GM21515 (cell line): ENCODE measurements at regions not wholly inside any gene's neighbourhood (a gene's known extent, or its start where the extent isn't known, plus 50 kb on each side); places are given as distances from the start of the nearest gene placed in this dataset.
"Not testable (repeated sequence)": the region's sequence is repeated elsewhere in the genome, so short reads cannot be mapped to it uniquely, and the experiment has no call there.

Experiments
- ATAC-seq: cut with Tn5 transposase; IDR thresholded peaks from one replicate; pipeline ENCODE4 v1.9.1; 2021; ENCODE audit not compliant: unreplicated experiment

DNA sequence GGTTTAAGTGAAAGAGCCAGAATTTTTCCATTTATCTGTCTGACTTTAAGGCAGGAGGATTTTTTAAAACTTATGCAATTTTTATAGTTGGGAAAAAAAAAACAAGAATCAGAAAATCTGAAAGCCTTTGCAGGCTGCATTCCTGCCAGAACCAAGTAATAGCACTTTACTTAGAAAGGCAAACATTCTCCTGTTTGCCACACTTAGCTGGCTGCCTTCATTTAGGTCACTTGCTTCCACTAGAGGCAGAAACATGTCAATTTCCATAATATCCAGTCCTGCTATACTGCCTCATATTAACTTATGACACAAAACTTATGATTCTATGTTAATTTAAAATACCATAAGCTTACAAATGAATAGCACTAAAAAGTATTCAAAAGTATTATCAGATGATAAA is 425.8 kb downstream of the FRK start:
- no peak for ATAC-seq

GRCh38 chr6:115634131-115634530 is 426.6 kb downstream of the FRK start:
- no peak for ATAC-seq

DNA sequence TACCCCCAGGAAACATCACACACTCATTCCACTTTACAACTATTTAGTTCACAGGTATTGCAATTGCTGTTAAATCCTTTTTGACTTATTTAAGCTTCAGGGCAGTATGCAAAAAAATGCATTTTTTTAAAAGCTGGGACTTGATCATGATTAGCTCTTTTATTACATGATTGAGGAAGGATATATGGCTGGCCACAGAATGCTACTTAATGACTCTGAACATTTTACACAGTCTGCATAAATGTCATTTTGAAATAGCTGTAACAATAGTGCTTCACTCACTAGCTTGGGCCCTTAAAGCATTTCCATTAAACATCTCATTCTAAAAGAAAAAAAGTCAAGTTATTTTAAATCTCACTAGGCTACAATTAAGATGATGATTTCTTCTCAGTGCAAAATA is 429.7 kb downstream of the FRK start:
- no peak for ATAC-seq

DNA sequence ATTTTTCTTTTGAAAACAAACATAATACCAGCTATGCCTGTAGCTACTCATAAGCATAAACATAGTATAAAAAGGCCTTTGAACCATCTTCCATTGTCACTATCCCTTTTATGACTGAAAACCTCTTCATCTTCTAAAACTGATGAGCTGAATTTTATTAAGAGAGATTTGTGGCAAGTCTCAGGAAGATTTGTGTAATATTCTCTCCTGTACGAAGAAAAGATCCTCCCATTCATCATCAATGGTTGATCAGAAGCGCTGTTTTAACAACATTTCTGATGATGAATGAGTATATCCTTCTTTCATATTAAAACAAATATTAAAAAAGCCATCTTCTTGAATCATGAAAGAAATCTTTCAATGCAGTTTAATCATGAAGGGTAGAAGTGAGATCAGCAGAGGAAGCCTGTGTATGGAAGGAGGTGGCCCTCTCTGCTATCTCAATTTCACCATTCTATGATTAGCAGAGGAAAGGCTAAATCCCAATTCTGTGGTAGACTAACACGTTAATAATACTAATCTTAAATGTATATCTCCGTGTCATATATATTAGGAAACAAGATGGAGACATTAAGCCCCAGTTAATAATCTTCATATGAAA is 430.2 kb downstream of the FRK start:
- no peak for ATAC-seq

DNA sequence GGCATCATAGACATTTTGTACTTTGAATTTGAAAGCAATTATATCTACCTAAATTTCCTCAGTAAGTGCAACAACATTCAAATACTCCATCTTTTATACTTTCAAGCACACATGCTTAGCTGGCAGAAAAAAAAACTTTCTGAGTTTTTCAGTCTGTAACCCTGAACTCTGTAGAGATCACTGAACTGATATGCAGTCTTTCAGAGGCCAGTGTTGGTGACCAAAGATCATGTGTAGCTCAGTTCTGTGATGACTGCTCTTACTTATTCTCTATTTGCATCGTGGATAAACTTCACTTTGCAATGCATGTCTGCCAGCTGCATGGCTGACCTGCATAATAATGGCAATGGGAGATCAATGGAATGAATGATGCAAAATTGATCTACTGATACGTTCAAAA is 431.3 kb downstream of the FRK start:
- no peak for ATAC-seq

DNA sequence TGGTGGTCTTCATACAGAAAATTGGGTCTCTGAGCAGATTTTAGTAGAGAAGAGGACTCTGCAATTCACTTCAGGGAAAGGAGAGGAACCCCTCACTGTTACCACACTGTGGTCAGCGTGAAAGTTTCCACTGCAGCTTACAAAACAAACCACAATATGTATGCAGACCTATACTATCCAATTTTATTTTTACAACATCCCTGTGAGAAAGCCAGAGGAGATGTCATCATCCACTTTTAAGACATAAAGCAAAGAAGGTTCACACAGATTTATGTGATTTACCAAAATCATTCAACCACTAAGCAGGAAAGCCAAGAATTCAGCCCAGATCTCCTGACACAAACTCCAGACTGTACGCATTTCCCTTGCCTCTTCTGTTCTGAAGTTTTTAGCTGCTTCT is 442.4 kb downstream of the FRK start:
- ATAC-seq: no peak

DNA sequence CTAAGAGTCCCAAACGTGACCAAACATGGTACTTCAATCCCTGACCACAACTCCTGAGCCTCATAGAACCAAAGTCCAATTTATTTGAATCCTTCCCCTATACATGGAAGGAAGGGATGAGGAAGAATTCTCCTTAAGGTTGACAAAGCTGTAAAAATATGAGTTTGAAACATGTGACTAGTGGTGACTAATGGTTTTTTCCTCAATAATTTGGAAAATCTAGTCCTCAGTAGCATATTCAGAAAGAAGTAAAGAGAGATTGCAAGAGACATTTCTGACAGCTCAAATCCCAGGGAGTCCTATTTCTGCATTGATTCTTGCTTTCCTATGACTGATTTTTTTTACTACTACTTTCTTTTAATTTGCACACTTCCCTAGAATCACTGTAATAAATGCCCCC is 443.7 kb downstream of the FRK start:
- no peak for ATAC-seq

DNA sequence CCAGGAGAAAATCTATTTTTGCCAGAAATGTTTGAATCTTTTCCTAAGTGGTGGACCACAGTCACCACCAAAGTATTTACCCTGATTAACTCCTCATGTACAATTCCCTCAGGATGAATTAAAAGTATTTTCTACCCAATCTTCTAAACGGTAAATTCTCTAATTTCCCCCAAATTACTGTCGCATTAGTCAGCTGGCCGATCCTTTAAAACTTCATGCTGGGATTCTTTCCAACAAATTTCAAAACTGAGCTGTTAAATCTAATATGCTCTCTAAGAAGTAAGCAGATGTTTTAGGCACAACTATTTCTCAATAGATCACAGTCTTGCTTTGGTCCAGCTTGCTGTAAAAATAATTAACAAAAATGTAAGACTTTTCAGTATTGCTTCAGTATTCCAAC is 447.2 kb downstream of the FRK start:
- no peak for ATAC-seq

- no peak for ATAC-seq
Observed at GRCh38 chr6:115612796-115613479, 447.8 kb downstream of the FRK start.

DNA sequence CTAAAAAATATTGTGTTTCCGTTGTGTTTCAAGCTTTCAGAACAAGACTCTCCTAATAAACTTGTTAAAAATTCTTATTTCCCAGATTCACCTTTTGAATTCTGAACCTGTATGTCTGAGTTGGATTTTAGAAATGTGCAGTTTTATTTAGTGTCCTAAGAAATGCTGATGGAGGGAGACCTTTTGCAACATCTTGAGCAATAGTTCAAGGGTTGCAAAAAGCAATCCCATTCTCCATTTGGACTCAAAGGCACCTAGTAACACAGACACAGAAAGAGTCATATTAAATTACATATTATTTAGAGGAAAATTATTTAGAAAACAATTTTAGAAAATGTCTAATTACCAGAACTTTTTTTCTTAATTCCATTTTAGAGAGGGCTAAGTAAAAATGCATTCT is 448.5 kb downstream of the FRK start:
- no peak for ATAC-seq

- ATAC-seq: no peak
Observed at GRCh38 chr6:115610696-115611095, 450.0 kb downstream of the FRK start.

DNA sequence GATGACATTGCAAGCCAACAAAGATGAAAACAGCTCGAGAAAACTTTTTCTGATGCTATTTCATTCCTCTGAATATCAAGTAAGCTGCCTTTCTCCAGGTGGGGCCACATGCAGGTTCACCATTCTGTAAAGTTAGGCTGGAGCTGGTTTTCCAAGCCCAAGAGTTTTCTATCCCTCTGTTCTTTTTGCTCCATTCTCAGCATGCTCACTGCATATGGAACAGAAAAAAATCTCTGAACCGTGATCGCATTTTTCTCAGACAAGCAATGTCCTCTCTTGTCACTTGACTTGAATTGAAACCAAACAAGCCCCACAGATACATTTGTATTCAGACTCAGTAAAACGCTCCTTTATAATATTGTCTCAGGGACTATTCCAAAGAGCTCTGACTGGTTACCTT is 451.6 kb downstream of the FRK start:
- ATAC-seq: no peak

DNA sequence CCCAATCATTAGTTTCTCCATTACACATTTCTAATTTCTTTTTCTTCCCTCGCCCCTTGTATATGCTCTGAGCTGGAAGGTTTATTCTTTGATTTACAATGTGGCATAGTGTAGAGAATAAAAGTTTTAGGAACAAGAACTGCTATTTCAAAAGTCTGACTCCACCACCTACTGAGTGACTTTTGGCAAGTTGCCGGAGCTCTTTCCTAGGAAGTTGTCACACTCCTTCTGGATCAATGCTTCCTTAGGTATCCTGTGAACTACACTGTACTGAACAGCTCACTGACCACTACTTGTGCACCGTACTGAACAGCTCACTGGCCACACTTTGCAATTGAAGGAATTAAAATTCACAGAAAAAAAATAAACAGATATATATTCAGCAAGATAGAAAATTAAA is 458.2 kb downstream of the FRK start:
- no peak for ATAC-seq

DNA sequence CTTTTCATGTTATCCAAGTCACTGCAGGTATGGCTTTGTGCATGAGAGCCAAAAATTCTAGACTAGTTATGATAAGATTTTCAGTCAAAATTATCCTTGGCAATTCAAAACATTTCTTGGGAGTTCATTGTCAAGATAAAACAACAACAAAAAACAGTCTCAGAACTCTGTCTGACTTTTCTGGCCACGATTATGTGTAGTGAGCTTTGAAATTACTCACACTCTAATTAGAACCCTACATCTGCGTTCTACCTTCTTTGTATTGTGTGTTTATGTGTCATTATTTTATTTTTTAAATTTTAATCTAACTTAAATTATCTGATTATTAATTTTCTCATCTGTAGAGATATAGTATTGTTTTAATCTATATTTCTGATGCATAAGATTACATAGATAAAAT is 459.2 kb downstream of the FRK start:
- no peak for ATAC-seq

- no peak for ATAC-seq
Observed at GRCh38 chr6:115601064-115601463, 459.6 kb downstream of the FRK start.

GRCh38 chr6:115594891-115595290 is 465.8 kb downstream of the FRK start:
- ATAC-seq: no peak

GRCh38 chr6:115592025-115592424 is 468.7 kb downstream of the FRK start:
- no peak for ATAC-seq

GRCh38 chr6:115589072-115589471 is 471.6 kb downstream of the FRK start:
- not testable (repeated sequence) for ATAC-seq

DNA sequence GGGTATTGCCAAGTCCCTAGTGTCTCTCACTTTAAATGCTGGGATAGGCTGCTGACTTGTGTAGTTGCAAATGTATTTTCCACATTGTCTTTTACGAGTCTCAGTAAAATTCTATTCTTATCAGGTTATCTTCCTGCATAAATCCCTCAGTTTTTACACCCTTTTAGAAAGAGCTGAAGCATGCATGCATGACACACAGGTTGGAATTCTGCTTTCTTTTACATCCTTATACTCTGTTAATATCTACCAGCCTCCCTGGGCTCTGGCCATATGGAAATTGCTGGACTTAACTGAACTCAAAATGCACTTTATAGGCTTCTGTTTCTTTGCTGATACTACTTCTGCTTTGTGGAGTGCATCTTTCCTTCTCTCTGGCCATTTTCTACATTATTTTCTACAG is 477.4 kb downstream of the FRK start:
- ATAC-seq: no peak

GRCh38 chr6:115582386-115582785 is 478.3 kb downstream of the FRK start:
- ATAC-seq: no peak

- ATAC-seq: not testable (repeated sequence)
Observed at GRCh38 chr6:115579565-115579964, 481.1 kb downstream of the FRK start.

GRCh38 chr6:115577270-115577669 is 483.4 kb downstream of the FRK start:
- no peak for ATAC-seq

DNA sequence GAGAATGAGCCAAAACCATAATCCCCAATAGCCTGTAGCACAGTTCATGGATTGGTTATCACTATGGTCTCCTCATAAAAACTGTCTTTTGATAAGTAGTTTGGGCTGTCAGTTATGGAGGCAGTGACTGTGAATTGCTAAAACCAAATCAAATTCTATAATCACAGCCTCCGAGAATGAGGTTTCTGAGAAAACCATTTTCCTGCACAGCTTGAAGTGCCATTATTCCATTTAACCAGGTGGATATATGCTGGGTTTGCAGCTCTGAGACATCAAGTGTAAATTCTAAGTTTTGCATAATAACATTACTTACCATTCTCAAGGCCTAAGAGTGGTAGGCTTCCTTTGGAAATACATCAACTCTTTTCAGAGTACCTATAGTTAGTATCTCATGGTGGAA is 485.4 kb downstream of the FRK start:
- ATAC-seq: no peak
